GM21717 (cell line): ENCODE measurements at regions not wholly inside any gene's neighbourhood (a gene's known extent, or its start where the extent isn't known, plus 50 kb on each side); places are given as distances from the start of the nearest gene placed in this dataset.
"Not testable (repeated sequence)": the region's sequence is repeated elsewhere in the genome, so short reads cannot be mapped to it uniquely, and the experiment has no call there.

Experiments used
- ATAC-seq: cut with Tn5 transposase; IDR thresholded peaks from one replicate; pipeline ENCODE4 v1.9.1; 2021; ENCODE audit warnings: mild to moderate bottlenecking, moderate library complexity; ENCODE audit not compliant: unreplicated experiment

DNA sequence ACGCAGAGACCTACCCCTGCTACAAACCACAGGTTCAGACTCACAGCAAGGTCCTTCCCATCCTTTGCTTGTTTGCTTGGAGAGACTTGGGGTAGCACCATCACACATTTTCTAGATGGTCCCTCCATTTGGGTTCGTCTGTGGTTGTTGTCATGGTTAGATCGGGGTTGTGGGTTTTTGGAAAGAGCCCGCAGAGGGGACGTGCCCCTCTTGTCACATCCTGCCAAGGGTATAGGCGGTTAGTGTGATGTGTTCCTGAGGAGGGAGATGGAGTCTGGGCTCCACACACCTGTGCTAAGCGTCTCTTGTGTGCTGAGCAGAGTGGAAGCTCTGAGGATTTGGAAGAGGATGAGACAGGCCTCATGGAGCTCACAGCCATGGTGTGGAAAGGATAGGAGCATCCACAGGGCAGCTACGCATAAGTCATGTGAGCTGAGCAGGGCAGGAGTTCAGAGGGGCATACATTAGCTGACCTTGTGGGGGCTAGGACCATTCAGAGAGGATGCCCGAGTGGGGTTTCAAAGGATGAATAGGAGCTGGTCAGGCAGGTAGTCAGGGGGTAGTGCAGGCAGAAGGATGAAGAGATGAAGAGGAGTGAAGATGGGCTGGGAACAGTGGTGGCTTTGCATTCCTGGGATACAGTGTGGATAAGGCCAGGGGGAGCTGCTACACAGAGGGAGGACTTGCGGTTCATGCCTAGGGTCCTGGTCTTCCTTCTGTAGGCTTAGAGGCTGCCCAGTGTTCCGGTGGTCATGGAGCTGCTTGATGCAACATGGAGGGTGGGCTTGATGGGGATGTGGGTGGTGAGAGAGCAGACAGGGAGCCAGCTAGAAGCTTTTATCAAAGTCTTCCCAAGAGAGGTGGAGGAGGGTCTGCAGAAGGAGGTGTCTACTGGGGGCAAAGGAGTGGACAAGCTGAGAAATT is 62.9 kb downstream of the ACKR3 start:
- ATAC-seq, result no peak

DNA sequence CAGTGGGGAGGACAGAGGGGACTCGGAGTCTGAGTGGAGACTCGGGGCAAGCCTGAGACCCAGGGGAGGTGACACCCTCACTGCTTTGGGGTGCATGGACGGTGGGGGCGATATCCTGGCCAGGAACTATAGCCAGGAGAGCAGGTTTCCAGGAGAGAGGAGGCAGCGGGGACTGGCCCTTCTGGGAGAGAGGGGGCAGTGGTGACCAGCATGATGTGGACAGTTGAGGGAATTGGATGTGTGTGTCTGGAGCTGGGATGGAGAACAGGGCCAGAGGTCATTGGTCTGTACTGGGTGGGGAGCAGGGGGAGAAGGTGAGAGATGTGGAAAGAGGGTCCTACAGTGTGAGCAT is 63.6 kb downstream of the ACKR3 start:
- no peak for ATAC-seq

DNA sequence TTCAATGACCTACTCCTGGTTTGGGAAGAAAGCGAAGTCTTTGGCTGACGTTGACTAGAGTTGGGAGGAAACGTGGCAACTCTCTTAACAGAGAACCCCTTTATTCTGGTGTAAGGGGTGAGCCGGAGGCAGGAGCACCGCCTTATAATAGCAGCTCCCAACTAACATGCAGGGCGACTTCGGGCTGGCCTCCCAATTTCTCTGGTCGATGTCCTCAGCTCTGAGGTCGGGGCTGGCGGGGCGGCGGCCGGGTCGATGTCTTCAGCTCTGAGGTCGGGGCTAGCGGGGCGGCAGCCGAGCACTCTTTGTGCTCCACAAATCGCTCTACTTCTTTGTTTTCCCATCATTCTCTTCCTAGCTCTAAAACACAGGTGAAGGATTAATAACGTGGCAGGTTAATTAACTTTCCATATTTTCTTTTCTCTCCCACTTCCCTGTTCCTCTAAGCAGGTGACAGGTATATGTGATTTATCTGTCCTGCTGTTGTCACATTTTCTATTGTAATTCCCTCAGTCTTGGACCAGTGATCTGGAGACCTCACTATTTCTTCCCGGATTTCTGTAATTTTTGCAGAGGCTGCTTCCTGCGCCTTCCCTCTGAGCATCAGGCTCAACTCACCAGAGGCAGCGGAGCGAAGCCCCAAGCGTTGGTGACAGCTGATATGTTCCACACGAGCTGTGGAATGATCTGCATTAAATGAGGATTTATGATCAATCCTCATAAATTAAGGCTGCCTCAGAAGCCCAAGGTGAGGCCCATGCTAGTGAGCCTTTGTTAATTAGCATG is 64.3 kb downstream of the ACKR3 start:
- no peak for ATAC-seq

DNA sequence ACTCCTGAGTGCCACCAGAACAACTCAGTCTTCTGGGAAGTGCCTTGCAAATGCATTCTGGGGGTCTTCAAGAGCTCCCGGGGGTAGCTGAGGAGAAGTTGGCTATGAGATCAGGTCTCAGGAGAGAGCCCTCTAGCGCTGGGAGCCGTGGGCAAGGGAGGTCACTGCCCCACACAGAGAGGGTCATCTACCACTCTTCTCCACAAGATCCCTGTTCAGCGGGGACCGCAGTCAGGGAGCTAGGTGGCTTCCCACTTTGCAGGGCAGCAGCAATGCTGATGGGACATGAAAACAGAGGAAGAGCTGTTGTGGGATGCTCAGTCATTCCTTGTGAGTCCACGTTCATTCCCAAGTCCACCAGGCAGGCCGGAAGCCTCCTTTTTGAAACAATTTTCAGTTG is 66.6 kb downstream of the ACKR3 start:
- no peak for ATAC-seq

DNA sequence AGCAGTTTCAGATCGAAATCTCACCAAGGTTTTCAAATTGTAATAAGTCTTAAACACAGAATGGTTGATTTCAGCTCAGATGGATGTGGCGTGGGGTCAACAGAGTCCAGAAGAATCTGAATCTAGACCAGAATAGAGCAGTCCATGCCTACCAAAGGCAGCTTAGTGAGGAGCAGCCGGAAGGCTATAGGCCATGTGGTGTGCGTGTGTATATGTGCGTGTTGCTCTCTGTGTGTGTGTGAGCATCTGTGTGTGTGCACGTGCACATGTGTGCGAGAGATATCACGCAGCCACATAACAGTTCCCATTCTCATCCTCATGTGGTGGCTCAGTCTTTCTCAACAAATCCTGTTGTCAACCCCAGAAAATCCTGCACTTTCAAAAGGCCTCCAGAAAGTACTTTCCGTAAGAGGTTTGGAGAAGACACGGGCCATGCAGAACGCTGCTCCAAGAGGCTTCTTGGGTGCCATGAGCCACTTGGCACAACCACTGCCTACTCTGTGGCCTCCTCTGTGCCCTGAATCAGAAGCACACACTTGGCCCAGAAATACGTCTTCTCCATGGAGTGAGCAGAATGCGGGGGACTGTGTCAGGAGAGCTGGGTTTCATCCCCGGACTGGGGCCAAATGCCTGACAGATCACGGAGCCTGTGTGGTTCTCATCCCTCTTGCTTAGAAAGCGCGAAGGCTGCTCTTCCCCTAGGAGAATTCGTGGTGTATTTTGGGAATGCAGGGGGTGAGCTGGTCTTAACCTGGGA is 67.3 kb downstream of the ACKR3 start:
- ATAC-seq, result no peak

DNA sequence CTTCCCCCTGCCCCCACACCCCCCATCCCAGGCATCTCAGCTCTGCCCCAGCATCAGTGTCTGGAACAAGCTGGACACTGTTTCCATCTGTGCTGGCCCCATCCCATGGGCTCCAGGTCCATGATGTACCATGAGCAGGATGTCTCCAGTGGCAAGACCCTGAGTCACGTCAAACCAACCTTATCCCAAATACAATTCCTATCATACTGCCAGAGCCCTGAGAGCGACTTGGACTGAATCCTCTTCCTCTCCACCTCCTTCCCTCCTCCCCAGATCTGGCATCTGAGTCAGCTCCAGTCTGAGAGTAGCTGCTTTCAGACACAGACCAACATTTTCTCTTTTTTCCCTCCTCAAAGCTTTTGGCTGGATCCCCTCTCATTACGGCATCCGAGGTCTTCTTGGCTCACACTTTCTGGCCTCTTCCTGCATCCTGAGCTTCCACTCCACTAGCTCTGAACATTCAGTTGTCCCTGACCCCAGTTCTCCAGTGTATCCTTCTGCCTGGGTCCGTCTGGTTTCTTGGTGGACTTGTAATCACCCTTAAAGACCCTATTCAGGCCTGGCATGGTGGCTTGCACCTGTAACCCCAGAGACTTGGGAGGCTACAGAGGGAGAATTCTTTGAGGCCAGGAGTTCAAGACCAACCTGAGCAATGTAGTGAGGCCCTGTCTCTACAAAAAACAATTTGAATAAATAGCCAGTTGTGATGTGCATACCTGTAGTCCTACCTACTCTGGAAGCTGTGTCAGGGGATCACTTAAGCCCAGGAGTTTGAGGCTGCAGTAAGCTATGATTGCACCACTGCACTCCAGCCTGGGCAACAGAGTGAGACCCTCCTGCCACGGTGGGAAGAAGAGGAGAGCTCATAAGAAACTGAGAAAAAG is 68.3 kb downstream of the ACKR3 start:
- no peak for ATAC-seq

DNA sequence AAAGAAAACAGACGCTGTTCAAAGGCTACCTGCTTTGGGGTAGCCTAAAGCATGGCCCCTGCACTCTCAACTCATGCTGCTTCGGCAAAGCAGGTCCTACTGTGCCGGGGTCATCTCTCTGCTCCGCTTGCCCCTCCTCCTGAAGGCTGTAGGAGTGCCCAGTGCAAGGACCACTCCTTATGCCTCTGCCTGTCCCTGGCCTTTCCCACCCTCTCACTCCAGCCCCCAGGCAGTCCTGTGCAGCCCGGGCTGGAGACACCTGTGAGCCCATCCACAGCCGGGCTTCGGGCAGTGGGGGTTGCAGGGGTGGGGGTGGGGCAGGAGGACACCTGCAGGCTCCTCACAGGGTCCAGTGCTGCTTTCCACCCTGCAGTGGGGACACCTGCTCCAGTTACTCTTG is 69.1 kb downstream of the ACKR3 start:
- ATAC-seq, result no peak

DNA sequence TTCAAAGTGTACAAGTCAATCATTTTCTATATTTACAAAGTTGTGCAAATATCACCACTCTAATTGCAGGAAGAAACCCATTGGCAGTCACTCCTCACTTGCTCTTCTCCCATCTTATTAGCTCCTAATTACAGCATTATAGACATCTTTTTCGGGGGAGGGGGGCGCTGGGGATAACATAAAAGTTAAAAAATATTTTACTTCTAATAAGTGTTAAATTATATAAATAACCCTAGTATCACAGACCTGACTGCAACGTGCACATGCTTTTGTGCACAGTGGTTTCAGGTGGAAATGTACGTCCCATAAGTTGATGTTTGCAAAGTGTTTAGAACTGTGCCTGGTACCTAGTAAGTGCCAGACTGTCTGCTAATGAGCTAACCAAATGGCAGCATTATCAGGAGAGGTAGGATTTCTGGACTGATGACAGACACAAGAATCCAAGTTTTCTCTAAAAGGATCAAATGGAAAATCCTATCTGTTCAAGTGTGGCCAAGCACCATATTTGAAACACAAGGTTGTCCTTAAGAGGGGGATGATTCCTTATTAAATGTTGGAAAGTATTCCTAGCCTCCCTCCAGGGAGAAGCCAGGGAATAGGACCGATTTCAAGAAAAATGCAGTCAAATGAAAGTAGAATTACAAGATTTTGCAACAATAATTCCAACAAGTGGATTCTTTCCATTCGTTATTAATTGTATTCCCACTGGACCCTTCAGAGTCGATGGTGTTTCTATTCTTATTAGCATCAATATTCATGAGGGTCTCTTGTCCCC is 70.0 kb downstream of the ACKR3 start:
- no peak for ATAC-seq

DNA sequence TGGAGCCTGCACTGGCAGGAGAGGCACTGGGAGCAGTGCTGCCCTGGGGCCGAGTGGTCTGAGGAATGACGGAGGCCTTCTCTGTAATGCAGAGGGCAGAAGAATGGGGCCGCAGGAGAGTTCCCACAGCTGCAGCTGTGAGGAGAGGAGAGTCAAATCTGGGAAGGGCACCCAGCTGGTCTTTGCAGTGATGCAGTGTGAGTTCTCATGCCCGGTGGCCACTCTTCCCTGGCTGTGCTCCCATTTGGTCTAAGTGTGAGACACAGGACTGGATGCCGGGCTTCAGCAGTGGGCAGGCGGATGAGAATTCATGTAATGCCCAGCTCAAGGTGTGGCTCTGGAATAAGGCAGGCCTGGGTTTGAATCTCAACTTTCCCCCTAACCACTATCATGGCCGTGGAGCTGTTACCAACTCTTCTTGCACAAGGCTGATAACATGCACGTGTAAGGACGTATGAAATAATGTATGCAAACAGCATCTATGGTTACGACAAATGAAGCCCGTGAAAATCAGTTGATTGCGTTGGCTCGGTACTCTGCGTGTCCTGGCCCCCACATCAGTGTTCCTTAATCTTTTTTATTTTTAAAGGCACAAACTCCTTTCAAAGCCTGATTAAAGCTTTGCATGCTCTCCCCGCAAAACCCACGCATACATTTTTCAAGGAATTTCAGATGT is 71.6 kb downstream of the ACKR3 start:
- no peak for ATAC-seq

DNA sequence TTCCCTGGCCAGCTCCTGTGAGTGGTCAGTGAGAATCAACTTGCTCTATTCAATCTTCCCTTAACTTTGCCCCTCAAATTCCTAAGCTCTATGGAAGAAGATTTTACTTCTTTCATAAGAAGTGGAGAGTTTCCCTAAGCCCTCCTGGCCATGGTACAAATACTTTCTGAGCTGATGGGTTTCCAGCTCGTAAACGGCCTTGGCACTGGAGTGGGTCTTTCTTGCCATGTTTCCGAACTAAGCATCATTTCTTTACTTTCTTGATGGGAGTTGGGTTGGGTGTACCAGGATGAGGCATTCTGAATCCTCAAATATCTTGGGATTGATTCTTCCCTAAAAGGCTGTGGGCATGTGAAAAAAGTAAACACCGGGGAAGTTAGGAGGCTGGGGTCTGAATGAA is 72.5 kb downstream of the ACKR3 start:
- ATAC-seq, result no peak

DNA sequence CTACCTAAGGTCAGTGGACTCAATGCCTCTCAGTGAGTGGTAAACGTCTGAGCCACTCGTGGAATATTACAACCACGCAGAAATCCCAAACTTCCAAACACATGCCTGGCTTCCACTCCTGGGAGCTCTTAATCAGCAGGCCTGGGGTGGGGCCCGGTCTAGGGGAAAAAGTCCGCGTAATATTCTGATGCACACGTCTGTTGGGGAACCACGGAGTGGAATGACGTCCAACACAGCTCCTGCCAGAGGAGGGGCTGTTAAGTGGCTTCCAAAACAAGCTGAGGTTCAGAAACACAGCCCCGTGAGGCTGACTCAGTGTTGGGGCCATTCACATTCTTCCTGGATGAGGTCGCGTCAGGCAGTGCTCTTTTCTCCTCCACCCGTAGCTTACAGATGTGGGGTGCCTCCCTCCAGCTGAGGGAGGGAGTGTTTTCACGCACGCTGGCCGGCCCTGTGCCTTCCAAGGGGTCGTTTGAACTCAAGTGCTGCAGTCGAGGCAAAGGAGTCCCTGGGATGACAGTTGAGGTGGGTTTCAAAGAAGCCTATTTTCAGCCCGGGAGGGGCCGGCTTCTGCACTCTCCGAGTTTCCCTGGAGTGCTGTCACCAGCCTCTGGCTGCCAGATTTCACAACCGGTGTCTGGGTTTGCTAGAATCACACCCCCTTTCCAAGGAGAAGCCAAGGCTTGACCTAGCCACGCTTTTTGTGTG is 73.1 kb downstream of the ACKR3 start:
- ATAC-seq, result no peak

DNA sequence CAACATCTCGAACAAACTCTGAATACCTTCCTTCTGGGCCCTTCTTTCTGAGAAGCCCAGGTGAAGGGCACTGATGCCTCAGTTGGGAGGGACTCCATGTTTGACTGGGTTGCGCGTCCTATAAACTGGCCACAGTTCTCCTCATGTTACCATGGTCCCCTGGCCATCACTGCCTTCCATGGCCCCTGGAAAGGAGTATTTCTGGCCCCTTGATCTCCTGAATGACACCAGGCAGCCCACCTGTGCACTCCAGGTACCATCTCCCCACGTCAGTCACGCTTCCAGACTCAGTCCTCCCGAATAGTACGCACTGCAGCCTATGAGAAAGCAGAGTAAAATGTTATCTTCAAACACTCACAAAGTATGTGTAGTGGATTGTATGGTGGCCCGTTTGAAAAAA is 73.9 kb downstream of the ACKR3 start:
- no peak for ATAC-seq

DNA sequence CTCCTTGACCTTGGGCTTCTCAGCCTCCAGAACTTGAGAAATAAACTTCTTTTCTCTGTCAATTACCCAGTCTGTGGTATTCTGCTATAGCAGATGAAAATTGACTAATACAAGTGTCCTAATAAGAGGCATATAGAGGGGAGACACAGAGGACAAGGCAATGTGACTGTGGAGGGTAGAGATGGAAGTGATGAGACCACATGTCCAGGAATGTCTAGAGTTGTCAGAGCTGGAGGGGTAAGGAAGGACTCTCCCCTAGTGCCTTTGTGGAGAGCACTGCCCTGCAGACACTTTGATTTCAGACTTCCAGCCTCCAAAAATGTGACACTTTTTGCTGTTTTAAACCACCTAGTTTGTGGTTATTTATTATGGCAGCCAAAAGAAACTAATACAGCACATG is 74.4 kb downstream of the ACKR3 start:
- ATAC-seq, result no peak

DNA sequence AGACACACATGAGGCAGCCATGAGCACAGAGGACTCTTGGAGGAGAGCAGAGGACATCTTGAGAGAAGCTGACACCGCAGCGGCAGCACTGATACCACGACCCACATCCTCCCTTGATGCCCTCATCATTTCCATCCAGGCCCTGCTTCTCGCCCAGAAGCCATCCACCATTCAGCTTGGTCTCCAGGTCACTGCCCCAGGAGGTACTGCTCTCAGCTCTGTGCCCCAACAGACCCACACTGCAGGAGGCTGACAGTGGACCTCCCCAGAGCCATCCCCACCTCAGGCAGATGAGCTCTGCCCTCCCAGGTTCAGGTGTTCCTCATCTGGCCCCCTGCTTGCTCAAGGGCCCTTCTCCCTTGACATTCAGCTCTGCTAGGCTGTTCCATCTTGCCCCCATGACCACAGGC is 74.9 kb downstream of the ACKR3 start:
- ATAC-seq, result no peak

DNA sequence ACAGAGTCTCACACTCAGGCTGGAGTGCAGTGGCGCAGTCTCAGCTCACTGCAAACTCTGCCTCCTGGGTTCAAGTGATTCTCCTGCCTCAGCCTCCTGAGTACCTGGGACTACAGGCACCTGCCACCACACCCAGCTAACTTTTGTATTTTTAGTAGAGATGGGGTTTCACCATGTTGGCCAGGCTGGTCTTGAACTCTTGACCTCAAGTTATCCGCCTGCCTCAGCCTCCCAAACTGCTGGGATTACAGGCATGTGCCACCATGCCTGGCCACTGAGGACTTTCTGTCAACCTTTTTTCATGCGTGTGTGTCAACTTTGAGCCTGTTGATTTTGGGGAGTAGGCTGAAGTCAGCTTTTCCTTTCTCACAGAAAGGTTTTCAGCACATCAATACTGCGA is 75.5 kb downstream of the ACKR3 start:
- ATAC-seq, result not testable (repeated sequence)

DNA sequence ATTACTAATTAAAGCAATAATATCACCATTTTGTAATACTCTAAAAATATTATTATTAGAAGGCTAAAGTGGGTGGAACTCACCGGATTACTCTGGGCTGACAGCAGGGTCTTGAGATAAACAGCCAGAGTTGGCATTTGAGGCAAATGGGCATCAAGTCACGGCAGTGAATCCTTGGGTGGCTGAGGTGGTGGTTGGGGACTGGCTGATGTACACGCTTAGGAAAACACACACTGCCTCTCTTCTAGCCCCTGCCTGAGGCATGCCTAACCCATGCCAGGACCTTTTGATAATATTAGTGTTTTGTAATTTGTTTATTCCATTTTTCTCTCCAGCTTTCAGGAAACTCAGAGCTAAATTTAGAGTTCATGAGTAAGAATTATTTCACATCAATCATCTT is 76.8 kb downstream of the ACKR3 start:
- no peak for ATAC-seq

DNA sequence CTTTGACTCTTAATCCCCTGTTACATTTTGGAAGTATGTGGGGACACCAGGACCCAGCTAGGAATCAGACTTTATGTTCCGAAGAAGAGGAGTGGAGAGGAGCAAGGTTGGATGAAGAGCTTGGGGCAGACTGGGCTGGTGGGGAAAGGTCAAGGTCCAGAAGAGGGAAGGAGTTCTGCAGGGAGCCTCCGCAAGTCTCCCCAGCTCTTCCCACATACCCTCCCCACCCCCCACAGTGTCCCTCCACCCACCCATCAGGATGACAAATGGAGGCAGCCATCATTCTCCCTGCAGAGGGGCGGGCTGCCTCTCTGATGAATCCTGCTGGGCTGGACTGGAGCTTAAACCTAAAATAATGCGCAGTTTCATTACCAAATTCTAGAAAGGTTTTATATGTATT is 77.2 kb downstream of the ACKR3 start:
- ATAC-seq, result no peak

DNA sequence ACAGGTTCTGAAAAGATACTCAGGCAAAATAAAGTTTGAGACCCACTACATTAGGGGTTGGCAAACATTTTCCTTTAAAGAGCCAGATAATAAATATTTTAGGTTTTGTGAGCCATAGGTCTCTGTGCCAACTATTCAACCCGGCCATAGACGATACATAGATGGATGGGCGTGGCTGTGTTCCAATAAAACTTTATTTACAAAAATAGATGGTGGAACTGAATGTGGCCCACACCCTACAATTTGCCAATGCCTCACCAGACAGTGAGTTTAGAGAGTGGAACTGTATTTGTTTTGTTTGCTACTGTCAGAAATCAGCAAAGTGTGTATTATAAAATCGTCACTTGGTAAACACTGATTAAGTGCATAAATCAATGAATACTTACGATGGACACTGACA is 78.0 kb downstream of the ACKR3 start:
- no peak for ATAC-seq

DNA sequence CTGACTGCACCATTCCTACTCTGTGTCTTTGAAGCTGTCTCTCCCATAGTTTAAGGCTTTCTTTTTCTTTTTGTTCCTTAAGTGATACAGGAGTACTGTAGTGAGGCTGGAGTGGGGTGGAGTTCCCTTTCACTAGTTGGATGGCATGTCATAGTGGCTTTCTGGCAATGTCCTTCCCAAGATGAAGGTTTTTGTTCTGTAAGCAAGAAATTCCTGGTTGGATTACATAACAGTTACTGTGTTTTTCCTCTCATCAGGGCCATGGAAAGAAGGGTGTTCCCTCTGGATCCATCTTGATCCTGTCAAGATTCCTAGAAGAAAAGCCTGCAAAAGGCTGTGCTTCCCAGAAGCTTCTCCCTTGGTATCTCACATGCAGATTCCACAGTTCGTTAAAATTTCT is 84.2 kb downstream of the ACKR3 start:
- no peak for ATAC-seq
